ENCODE measurements at regions not wholly inside any gene's neighbourhood (a gene's known extent, or its start where the extent isn't known, plus 50 kb on each side); places are given as distances from the start of the nearest gene placed in this dataset.

DNA sequence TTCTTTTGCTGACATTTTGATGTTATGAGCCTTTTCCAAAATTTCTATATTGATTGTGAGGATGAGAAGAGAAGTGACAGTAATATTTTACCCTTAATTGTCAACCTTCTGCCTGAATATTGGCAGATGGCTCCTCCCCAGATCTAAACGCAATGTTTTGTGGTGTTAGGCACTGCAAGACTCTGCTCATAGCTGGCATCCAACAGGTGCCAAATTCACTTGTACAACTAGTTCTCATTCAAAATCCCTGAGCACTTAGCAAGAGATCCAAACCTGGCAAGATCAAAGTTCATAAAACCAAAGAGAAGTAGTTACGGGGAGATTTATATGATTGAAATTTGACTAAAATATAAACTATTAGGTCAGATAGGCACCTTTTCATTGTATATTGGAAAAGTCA lies 901.7 kb upstream of the INTU start:
- no peak for DNase-seq

DNA sequence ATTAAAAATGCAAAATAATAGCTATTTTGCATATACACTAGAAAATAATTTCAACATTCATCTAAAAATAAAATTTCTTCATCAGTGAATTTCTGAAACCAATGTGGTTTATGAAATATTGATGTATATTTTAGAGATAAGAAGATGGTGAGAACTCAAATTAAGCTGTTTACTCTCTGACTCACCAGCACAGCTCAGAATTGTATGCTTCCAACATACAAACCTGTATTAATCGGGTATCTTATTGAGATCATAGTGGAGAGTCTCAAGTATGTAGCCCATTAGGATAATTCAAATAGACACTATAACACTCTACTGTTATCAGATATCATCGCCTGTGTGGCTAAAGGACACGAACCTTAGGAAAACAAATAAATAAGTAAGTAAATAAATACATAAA lies 899.5 kb upstream of the INTU start:
- DNase-seq = no peak

DNA sequence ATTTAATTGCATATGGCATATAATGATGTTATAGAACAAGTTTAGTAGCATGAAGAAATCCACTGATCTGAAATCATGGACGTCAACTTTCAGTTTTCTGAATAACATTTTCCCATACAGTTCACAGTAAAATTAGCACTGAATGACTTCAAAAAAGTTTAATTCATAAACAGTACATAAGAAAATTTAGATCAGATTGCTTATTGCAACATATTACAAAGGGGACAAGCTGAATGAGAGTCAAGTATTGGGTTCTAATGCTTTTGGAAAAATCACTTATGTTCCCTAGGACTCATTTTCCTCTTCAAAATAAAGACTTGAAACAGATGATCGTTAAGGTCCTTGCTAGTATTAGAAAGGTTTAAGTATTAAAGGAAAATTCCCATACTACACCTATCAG lies 898.3 kb upstream of the INTU start:
- DNase-seq = no peak

DNA sequence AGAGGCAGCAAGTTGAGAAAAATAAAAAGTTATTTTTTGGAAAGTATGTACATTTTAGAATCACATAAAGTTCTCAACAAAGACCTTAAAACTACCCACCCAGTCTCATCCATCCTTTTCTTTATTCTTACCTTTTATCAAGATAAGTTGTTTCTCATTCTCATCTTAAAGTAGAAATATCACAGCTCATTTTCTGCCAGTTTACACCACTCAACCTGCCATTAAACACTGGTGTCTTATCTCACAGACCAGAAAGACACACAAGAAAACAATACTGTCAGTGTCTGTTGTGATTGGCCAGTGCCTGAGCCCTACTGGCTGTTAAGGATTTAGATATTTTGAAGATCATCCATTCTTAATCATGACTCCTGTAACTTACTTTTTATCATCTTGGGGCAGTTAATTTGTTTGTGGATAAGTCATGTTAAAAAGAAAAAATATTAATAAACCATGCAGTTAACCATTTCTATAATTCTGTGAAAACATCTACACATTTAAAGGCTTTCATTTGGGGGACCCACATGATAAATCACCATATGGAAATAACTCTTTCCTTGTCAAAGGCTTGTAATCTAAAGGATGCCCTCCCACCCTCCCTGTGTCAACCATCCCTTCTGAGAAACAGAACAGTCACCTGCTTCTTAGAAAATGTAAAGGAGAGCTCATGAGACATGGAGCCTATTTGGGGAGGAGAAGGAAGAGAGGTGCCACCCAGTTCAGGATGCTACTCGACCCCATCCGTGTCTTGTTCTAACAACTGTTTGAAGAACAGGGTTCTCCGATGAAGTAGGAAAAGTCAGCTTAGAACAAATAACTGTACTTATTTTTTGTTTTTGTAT lies 897.2 kb upstream of the INTU start:
- DNase-seq = no peak

DNA sequence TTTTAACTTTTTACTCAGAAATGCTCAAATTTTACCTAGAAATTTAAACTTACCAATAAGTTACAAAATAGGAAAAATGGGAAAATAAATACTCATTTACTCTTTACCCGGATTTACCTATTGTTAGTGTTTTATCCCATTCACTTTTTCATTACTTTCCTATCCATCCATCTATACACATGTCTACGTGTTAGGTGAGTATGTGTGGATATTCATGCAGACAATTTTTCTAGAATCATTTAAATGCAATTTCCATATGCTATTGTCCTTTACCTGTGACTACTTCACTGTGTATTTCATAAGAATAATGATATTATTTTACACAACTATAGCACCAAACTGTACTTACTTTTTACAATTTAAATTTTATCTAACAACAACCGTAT lies 896.6 kb upstream of the INTU start:
- no peak for DNase-seq

DNA sequence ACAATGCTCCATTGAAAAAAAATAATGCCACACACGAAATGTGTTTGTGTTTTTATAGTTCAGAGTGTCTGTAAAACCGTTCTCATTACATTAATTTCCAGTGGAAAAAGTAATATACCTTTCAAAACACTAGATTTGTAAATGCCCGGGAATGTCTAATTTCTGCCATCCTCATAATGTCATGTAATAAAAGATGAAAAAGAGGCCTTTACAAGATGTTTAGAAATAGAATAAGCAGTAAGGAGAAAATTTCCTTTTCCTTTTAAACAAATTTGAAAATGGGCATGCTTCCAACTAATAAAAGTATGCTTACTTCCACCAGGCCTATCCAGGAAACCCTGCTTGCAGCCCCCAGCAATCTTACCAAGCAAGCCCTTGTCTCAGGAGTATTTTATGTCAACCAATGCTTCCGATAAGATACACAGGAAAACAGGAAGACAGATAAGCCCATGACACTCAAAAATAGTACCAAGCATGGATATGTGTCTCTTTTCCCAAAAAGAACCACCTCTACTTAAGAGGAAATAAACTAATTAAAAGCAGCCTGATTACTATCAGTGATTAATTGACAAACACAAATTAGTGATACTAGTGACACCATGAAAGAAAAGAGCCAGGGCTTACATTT lies 894.7 kb upstream of the INTU start:
- no peak for DNase-seq

DNA sequence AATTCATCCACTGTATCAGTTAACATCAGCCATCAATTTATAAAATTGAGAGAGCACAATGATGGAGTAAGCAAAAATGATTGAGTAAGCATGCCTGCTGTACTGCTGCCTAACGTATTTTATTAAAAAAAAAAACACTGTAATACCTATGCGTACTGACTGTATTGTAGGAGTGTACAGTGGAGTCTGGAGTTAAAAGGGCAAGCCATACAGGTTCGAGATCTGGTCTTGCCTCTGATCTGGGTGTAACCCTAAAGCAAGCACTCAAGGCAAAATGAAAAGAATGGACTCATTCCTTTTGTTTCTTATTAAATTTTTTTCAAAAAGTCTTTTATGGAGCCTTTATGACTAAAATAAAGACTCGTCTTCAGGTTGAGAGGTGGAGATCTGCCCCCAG lies 894.2 kb upstream of the INTU start:
- no peak for DNase-seq

DNA sequence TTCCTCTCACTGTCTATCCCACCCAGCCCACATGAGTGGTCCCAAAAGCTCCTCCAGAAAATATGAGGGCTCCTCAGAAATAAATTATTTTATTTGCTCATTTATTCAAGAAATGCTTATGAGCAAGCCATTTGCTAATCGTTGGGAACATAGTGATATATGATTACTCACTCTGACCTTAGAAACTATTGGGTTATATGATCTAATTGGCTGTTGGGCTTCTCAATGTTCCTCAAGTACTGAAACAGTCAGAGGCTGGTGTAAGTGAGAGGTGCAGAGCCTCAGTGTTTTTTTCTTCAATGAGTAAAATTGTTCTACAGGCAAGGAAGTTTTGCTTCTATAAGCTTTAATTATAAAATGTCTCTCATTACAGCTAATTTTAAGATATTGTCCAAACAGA lies 893.8 kb upstream of the INTU start:
- no peak for DNase-seq

DNA sequence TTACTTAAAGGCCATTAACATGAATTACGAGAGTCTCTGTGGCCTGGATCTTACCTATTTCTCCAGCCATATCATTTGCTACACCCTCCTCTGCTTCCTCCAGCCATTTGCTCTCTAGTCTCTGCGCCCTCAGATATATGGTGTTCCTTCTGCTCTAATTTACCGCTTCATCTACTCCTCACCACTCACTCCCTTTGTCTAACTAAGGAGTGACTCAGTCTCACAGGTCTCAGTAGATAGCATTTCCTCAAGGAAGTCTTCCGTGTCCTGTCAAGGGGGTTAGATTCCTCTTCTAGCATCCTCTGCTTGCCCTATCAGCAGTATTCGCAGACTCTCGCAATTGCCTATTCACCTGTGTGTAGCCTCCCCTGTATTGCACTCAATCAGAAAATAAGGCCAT lies 892.1 kb upstream of the INTU start:
- DNase-seq = no peak

DNA sequence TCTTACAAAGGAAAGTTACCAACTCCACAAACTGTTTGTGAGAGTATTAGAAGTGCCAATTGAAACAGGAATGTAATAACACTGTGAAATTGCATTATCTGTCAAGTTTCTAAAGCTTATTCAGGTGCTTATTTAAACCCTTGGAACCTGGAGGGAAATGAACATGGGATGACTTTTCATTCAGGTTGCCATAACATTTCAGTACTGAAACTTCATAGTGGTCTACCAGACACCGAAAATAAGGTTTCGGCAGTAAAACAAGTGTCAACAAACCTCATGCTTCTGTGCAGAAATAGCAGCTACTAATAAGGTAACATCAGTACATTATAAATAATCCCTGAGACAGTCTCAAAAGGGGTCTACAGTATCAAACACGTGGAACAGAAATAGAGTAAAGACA lies 890.7 kb upstream of the INTU start:
- DNase-seq = no peak

DNA sequence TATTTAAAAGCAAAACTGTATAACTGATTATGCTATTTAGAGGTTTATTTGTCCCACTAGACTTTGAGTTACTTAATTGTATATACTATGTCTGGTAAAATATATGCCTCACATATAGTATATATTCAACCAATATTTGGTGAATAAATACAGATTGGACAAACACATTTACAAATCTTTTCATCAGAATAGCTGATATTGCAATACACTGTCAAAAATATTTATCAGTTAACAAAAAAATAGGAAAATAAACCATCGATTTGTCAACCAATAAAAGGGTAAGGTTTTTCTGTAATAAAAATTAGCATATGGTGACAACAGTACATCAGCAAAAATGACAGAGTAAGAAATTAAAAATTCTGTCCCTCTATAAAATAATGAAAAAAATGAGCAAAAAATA lies 889.9 kb upstream of the INTU start:
- DNase-seq = no peak

DNA sequence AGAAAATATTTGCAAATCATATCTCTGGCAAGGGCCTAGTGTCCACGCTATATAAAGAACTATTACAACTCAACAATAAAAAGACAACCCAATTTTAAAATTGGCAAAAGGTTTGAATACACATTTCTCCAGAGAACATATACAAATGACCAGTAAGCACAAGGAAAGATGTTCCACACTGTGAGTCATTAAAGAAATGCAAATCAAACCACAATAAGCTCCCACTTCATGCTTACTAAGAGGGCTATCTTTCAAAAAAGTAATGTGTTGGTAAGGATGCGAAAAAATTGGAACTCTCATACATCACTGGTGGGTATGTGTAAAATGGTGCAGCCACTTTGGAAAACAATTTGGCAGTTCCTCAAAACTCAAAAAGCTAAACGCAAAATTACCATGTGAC lies 884.0 kb upstream of the INTU start:
- DNase-seq = no peak

DNA sequence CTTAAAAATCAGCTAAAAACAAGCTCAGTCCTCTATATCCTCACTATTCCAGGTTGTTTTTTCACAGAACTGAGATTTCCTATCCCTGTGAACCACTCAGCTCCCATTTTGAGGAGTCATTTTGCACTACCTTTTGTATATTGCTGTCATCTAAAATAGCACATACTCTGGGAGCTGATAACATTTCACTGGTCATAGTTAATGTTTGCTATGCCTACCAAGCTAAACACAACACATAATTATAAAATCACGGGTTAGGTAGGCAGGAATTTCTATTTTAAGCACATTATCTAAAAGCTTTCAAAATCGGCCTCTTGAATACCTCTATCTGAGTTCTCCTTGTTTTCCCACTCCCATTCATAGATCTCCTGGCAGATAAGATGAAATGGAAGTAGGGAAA lies 882.0 kb upstream of the INTU start:
- no peak for DNase-seq

DNA sequence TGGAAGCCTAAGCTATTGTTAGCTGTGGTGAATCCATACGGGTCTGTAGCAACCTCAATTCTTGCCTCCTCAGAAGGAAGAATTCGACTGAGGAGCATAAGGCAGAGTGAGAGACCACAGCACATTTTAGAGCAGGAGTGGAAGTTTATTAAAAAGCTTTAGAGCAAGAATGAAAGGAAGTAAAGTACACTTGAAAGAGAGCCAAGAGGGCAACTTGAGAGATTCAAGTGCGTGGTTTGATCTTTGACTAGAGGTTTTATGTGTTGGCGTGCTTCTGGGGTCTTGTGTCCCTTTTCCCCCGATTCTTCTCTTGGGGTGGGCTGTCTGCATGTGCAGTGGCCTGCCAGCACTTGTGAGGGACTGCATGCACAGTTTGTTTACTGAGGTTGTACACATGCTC lies 880.6 kb upstream of the INTU start:
- no peak for DNase-seq

DNA sequence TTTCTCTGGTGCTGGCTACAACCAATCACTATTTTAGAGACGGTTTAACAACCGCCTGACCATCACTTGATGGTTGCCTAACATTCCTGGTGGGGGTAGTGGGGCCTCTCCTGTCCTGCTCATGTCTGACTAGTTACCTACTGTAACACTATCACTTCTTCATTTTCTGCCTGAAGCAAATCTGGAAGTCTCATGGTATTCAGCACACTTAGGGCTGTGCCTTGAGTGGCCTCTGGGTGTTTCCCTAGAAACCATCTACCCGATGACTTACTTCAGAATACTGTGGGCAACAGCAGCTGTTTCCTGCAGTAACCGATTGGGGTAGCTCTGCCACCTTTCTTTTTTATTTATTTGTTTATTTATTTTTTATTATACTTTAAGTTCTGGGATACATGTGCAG lies 880.1 kb upstream of the INTU start:
- DNase-seq = no peak

DNA sequence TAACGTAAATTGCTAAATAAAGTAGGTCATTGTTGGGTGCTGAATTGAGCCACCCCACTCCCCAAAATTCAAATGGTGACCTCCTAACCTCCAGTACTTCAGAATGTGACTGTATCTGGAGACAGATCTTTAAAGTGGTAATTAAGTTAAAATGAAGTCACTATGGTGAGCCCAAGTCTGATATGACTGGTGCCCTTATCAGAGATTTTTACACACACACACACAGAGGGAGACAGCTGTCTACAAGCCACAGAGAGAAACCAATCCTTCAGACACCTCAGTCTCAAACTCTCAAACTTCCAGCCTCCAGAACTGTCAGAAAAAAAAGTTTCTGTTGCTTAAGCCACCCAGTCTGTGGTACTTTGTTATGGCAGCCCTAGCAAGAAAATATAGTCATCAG lies 879.2 kb upstream of the INTU start:
- DNase-seq = no peak

DNA sequence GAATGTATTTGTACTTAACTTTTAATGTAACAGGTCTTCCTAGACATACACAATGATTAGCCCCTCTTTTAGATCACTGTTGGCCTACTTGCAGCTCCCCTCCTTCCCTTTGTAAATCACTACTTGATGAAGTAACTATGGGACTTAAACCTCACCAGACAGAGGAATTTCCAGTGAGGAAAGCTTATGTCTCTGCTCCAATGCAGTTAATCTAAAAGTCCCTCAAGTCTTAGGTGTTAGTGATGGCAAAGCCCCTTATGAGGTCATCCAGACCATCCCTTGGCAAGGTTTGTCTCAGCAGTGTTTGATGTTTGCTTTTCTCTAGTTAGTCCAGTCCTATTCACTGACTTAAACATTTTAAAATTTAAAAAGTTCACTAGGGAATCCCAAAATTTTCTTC lies 877.3 kb upstream of the INTU start:
- DNase-seq = no peak

DNA sequence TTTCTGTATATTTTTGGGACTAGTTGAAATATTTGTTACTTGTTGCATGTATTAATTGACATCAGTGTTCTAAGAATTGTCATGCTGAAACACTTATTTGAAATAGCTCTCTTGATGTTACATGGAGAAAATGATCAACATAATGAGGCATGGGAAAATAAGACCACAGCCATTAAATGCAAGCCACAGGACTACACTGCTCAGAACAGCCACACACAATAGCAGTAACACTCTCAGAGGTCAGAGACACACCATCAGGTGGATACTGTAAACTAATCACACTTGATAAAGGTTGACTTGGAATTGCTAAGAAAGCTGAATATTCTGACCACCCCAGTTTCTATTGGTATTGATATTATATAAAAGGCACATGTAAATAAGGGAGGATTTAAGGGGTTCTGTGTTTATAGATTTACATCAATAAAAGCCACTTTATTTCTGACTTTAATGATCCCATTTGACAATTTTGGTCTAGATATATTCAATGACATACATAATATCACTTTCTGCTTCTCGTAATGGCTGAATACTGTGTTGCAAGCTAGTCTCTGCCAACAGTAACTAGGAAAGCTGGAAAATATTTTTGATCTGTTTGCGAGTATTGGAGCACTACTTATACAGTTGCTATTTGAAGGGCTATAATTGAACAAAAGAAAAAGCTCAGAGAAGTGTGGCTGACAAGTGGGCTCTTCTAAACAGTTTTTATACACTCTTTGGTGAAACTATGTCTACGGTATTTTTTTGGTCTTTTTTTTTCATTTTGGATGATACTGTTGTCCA lies 876.5 kb upstream of the INTU start:
- no peak for DNase-seq

DNA sequence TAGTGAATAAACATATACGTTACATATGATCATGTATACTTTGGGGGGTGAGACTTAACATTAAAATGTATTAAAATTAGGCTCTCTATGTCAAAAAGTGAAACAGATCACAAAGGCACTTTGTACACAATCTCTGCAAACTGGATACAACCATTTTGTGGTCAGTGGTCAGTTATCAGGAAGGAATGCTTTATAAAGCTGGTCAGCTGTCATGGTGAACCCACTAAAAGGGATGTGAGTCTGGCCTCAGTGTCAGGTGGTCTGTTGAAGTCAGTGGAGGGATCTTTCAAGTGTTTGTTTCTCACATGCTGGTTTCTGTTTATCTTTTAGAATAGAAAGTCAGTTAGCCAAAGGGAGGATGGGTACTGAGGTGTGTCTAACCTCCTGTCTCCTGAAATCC lies 875.5 kb upstream of the INTU start:
- no peak for DNase-seq

DNA sequence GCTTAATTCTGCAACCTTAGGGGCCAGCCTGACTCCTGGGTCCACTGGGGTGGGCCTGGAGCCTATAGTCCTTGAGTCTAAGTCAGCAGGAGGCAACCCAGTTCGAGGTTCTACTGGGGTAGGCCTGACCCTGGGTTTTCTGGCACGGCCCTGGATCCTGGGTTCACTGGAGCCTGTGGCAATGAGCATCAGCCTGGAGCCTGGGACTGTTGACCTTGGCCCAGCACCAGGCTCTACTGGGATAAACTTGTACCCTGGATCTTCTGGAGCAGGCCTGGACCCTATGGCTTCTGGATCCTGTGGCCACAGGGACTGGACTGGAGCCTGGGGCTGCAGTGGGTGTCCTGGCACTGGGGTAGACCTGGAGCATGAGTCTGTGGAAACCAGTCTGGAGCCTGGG lies 874.3 kb upstream of the INTU start:
- DNase-seq = no peak

DNA sequence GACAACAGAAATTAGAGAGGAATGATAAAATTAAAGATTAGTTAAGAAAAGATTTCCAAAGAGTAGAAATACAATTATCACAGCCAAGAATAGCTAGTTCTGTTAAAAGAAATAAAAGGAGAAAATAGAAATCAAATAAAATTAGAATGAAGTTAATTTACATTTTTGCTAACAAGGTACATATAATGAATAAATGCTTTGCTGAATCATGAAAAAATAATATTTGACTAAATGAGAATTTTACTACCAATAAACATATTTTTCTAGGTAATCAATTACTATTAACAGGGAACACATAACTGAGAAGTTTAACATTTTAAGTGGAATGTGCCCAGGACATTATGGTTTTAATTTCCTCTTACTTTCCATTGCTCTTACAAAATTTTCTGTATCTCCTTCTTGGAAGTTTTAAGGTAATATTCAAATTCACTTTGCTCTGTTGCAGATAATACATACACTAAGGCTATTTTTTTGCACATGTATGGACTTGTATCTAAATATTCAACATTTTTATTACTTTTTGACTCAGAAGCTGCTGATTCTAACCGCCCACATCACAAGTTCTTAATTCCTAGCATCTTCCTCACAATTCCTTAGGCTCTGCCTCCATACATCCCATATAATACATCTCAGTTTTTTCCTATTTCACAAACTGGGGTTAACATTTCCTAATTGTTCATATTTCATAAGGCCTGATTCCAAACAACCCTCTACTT lies 870.7 kb upstream of the INTU start:
- DNase-seq = no peak

DNA sequence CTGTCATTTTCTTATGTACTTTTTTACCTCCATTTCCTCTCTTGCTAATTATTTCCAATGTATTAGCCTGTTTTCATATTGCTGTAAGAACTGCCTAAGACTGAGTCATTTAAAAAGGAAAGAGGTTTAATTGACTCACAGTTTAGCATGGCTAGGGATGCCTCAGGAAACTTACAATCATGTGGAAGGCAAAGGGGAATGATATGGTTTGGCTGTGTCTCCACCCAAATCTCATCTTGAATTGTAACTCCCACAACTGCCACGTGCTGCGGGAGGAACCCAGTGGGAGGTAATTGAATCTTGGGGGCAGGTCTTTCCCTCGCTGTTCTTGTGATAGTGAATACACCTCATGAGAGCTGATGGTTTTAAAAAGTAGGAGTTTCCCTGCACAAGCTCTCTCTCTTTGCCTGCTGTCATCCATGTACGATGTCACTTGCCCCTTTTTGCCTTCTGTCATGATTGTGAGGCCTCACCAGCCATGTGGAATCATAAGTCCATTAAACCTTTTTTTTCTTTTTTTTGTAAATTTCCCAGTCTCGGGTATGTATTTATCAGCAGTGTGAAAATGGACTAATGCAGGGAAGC lies 870.0 kb upstream of the INTU start:
- no peak for DNase-seq
